NB4 (cell line): ENCODE measurements at regions not wholly inside any gene's neighbourhood (a gene's known extent, or its start where the extent isn't known, plus 50 kb on each side); places are given as distances from the start of the nearest gene placed in this dataset.

Source experiments
- CTCF ChIP-seq: IDR thresholded peaks from one replicate; pipeline ENCODE4 v1.5.1; 2012; ENCODE audit warnings: low read depth, low read length
- MYC ChIP-seq: IDR thresholded peaks from 2 replicates; pipeline ENCODE4 v1.6.1; 2011; ENCODE audit warnings: low read depth, low read length
- POLR2A ChIP-seq: IDR thresholded peaks from 2 replicates; pipeline ENCODE4 v1.6.1; 2011; ENCODE audit warnings: mild to moderate bottlenecking; ENCODE audit not compliant: insufficient read length; ENCODE audit errors: extremely low read depth

GRCh38 chr1:238619652-238620051, 728.9 kb upstream of the ZP4 start:
- TF ChIP-seq CTCF (no peak), POLR2A (no peak), MYC (no peak)
